DND-41 (cell line): ENCODE measurements at regions not wholly inside any gene's neighbourhood (a gene's known extent, or its start where the extent isn't known, plus 50 kb on each side); places are given as distances from the start of the nearest gene placed in this dataset.

ENCODE experiments used
- ATAC-seq: fragments of 200-7000 bp; cut with Tn5 transposase; 3 replicates; pipeline ENCODE4 v1.9.1; 2021; ENCODE audit warnings: low read depth; ENCODE audit not compliant: insufficient read depth
- DNase-seq: peaks from one replicate; pipeline ENCODE4 v3.0.0-alpha.2; 2020
- H2AFZ ChIP-seq: 2 replicates; pipeline ENCODE4 v1.6.0; 2012; ENCODE audit warnings: low read depth, low read length
- H3K27ac ChIP-seq: 2 replicates; pipeline ENCODE4 v1.5.1; 2012; ENCODE audit warnings: low read length, inconsistent platforms
- H3K27me3 ChIP-seq: fragments of 200-600 bp; sonication (generic); 2 replicates; pipeline ENCODE4 v1.6.0; 2012; ENCODE audit warnings: low read length, mild to moderate bottlenecking, inconsistent platforms; ENCODE audit not compliant: insufficient read depth, poor library complexity
- H3K36me3 ChIP-seq: 2 replicates; pipeline ENCODE4 v1.5.1; 2012; ENCODE audit warnings: low read length, inconsistent platforms; ENCODE audit not compliant: insufficient read depth
- H3K4me1 ChIP-seq: 2 replicates; pipeline ENCODE4 v1.5.1; 2012; ENCODE audit warnings: mild to moderate bottlenecking, low read length; ENCODE audit not compliant: insufficient read depth
- H3K4me2 ChIP-seq: 2 replicates; pipeline ENCODE4 v1.6.0; 2012; ENCODE audit warnings: mild to moderate bottlenecking, moderate library complexity, low read length, inconsistent platforms; ENCODE audit not compliant: insufficient read depth
- H3K4me3 ChIP-seq, 2 experiments: fragments of 200-600 bp in 1 of 2; shearing (Covaris generic) in 1 of 2; 2 replicates each; pipeline ENCODE4 v1.5.1; 2012 to 2016; ENCODE audit warnings: inconsistent platforms in 2 of 2, low read length in 2 of 2, mild to moderate bottlenecking in 2 of 2, low read depth in 1 of 2, moderate library complexity in 1 of 2
- H3K79me2 ChIP-seq: 2 replicates; pipeline ENCODE4 v1.6.0; 2012; ENCODE audit warnings: low read length, inconsistent platforms; ENCODE audit not compliant: insufficient read depth
- H3K9ac ChIP-seq: 2 replicates; pipeline ENCODE4 v1.6.0; 2012; ENCODE audit warnings: low read depth, mild to moderate bottlenecking, inconsistent platforms, low read length, moderate library complexity
- H3K9me3 ChIP-seq: 2 replicates; pipeline ENCODE4 v1.5.1; 2012; ENCODE audit warnings: low read length, moderate library complexity, mild to moderate bottlenecking, inconsistent platforms; ENCODE audit not compliant: insufficient read depth, severe bottlenecking
- H4K20me1 ChIP-seq: 2 replicates; pipeline ENCODE4 v1.6.0; 2012; ENCODE audit warnings: low read length; ENCODE audit not compliant: insufficient read depth
- CTCF ChIP-seq: IDR thresholded peaks from 2 replicates; pipeline ENCODE4 v1.5.1; 2012; ENCODE audit warnings: borderline replicate concordance, low read length, moderate library complexity, mild to moderate bottlenecking; ENCODE audit not compliant: poor library complexity, severe bottlenecking; ENCODE audit errors: extremely low read depth
- EZH2 ChIP-seq: IDR thresholded peaks from 3 replicates; pipeline ENCODE4 v1.6.1; 2012; ENCODE audit warnings: borderline replicate concordance, low read depth, mild to moderate bottlenecking, moderate library complexity, low read length, inconsistent platforms; ENCODE audit not compliant: severe bottlenecking

- no peak for ATAC-seq
These were observed 54.1 kb upstream of the LY86 start for GRCh38 chr6:6534399-6534798.

GRCh38 chr6:6537488-6538260 is 50.8 kb upstream of the LY86 start:
- Histone ChIP-seq H3K9me3 (no peaks in the 10 kb centered on the region), H3K4me1 (no peaks in the 10 kb centered on the region), H2AFZ (no peak overlapping the region), H4K20me1 (no peaks in the 10 kb centered on the region), H3K36me3 (no peaks in the 10 kb centered on the region), H3K27me3 (peaks cover 17% of the 10 kb centered on the region), H3K27ac (no peak overlapping the region), H3K4me3 (no peak overlapping the region), H3K9ac (no peak overlapping the region), H3K4me2 (no peak overlapping the region), H3K79me2 (no peaks in the 10 kb centered on the region)
- no peak for TF ChIP-seq CTCF
- TF ChIP-seq EZH2 = peak; percentile 38
- ATAC-seq (no peak), DNase-seq (no peak)

More at GRCh38 chr6:6534399-6534798, 54.1 kb upstream of the LY86 start:
- H3K27me3 ChIP-seq = peaks cover 19% of the 10 kb centered on the region
- no peaks in the 10 kb centered on the region for H4K20me1 ChIP-seq
- H3K9ac ChIP-seq = no peak overlapping the region
- no peak overlapping the region for H3K4me2 ChIP-seq
- no peak overlapping the region for H3K27ac ChIP-seq
- no peak for TF ChIP-seq EZH2
- TF ChIP-seq CTCF = no peak
- no peaks in the 10 kb centered on the region for H3K79me2 ChIP-seq
- no peak overlapping the region for H3K4me3 ChIP-seq
- no peak overlapping the region for H2AFZ ChIP-seq
- H3K9me3 ChIP-seq = no peaks in the 10 kb centered on the region
- H3K36me3 ChIP-seq = no peaks in the 10 kb centered on the region
- DNase-seq = no peak
- H3K4me1 ChIP-seq = no peaks in the 10 kb centered on the region

- TF ChIP-seq EZH2 = no peak
- TF ChIP-seq CTCF = no peak
- Histone ChIP-seq H3K4me1 (no peaks in the 10 kb centered on the region), H3K27ac (no peak overlapping the region), H4K20me1 (no peaks in the 10 kb centered on the region), H2AFZ (no peak overlapping the region), H3K9me3 (no peaks in the 10 kb centered on the region), H3K4me3 (no peak overlapping the region), H3K4me2 (no peak overlapping the region), H3K27me3 (peaks cover 17% of the 10 kb centered on the region), H3K36me3 (no peaks in the 10 kb centered on the region), H3K79me2 (no peaks in the 10 kb centered on the region), H3K9ac (no peak overlapping the region)
- DNase-seq (no peak), ATAC-seq (no peak)
These were observed 50.3 kb upstream of the LY86 start for GRCh38 chr6:6538261-6538660.
